H9 (cell line): ENCODE measurements at regions not wholly inside any gene's neighbourhood (a gene's known extent, or its start where the extent isn't known, plus 50 kb on each side); places are given as distances from the start of the nearest gene placed in this dataset.

ENCODE experiments used
- DNase-seq: peaks from one replicate; pipeline ENCODE4 v3.0.0-alpha.2; 2017
- H2AFZ ChIP-seq: one replicate; pipeline ENCODE4 v1.6.1; 2013; ENCODE audit warnings: mild to moderate bottlenecking, low read length, control low read depth, moderate library complexity
- H2AK5ac ChIP-seq: 2 replicates; pipeline ENCODE4 v1.6.1; 2013; ENCODE audit warnings: low read length, control low read depth, mixed read lengths; ENCODE audit not compliant: insufficient read length
- H2BK120ac ChIP-seq: one replicate; pipeline ENCODE4 v1.6.1; 2013; ENCODE audit warnings: low read depth, mild to moderate bottlenecking, low read length, control low read depth, inconsistent platforms; ENCODE audit not compliant: poor library complexity, severe bottlenecking
- H2BK12ac ChIP-seq: 2 replicates; pipeline ENCODE4 v1.6.1; 2013; ENCODE audit warnings: low read length, control low read depth, mixed read lengths, low read depth; ENCODE audit not compliant: insufficient read length
- H2BK15ac ChIP-seq: 2 replicates; pipeline ENCODE4 v1.6.1; 2013; ENCODE audit warnings: low read depth, low read length, control low read depth
- H2BK20ac ChIP-seq: one replicate; pipeline ENCODE4 v1.6.1; 2013; ENCODE audit warnings: low read depth, mild to moderate bottlenecking, low read length, control low read depth, inconsistent platforms; ENCODE audit not compliant: poor library complexity, severe bottlenecking
- H2BK5ac ChIP-seq: 2 replicates; pipeline ENCODE4 v1.6.1; 2013; ENCODE audit warnings: low read length, control low read depth, mixed read lengths; ENCODE audit not compliant: insufficient read length
- H3K14ac ChIP-seq: 2 replicates; pipeline ENCODE4 v1.6.1; 2013; ENCODE audit warnings: low read length, control low read depth; ENCODE audit not compliant: insufficient read depth
- H3K18ac ChIP-seq: 2 replicates; pipeline ENCODE4 v1.6.1; 2013; ENCODE audit warnings: low read depth, mild to moderate bottlenecking, mixed read lengths, low read length, control low read depth; ENCODE audit not compliant: insufficient read length
- H3K23ac ChIP-seq: 2 replicates; pipeline ENCODE4 v1.6.1; 2013; ENCODE audit warnings: low read length, control low read depth, mixed read lengths, low read depth; ENCODE audit not compliant: insufficient read length
- H3K23me2 ChIP-seq: 2 replicates; pipeline ENCODE4 v1.6.1; 2013; ENCODE audit warnings: low read depth, mild to moderate bottlenecking, mixed read lengths, low read length, control low read depth; ENCODE audit not compliant: insufficient read length, poor library complexity, severe bottlenecking
- H3K27ac ChIP-seq: 2 replicates; pipeline ENCODE4 v1.5.1; 2013; ENCODE audit warnings: low read length, control low read depth, mixed read lengths, low read depth; ENCODE audit not compliant: insufficient read length
- H3K27me3 ChIP-seq: 2 replicates; pipeline ENCODE4 v1.6.1; 2013; ENCODE audit warnings: low read length, control low read depth, inconsistent platforms; ENCODE audit not compliant: insufficient read depth
- H3K4ac ChIP-seq: 2 replicates; pipeline ENCODE4 v1.6.1; 2013; ENCODE audit warnings: low read depth, mild to moderate bottlenecking, control low read depth, inconsistent platforms, low read length, moderate library complexity
- H3K4me1 ChIP-seq: 2 replicates; pipeline ENCODE4 v1.6.1; 2013; ENCODE audit warnings: low read length, control low read depth, inconsistent platforms; ENCODE audit not compliant: insufficient read depth
- H3K4me2 ChIP-seq: 2 replicates; pipeline ENCODE4 v1.6.1; 2013; ENCODE audit warnings: low read length, control low read depth, mixed read lengths; ENCODE audit not compliant: insufficient read length, insufficient read depth
- H3K56ac ChIP-seq: 2 replicates; pipeline ENCODE4 v1.6.1; 2013; ENCODE audit warnings: low read depth, mild to moderate bottlenecking, mixed read lengths, low read length, control low read depth; ENCODE audit not compliant: insufficient read length
- H3K79me1 ChIP-seq: 2 replicates; pipeline ENCODE4 v1.6.1; 2013; ENCODE audit warnings: low read depth, mild to moderate bottlenecking, moderate library complexity, low read length, control low read depth, inconsistent platforms; ENCODE audit not compliant: insufficient read depth, poor library complexity, severe bottlenecking
- H3K79me2 ChIP-seq: 2 replicates; pipeline ENCODE4 v1.6.1; 2013; ENCODE audit warnings: low read length, control low read depth, inconsistent platforms; ENCODE audit not compliant: insufficient read depth
- H3K9ac ChIP-seq: 2 replicates; pipeline ENCODE4 v1.6.1; 2013; ENCODE audit warnings: low read length, control low read depth, mixed read lengths; ENCODE audit not compliant: insufficient read length; ENCODE audit errors: extremely low read depth
- H3K9me3 ChIP-seq: one replicate; pipeline ENCODE4 v1.6.1; 2013; ENCODE audit warnings: low read depth, low read length, inconsistent platforms; ENCODE audit not compliant: control insufficient read depth
- H3T11ph ChIP-seq: one replicate; pipeline ENCODE4 v1.6.1; 2013; ENCODE audit warnings: mild to moderate bottlenecking, low read length, control low read depth, inconsistent platforms
- H4K20me1 ChIP-seq: one replicate; pipeline ENCODE4 v1.6.1; 2013; ENCODE audit not compliant: control insufficient read depth, insufficient read length, insufficient read depth
- H4K5ac ChIP-seq: 2 replicates; pipeline ENCODE4 v1.6.1; 2013; ENCODE audit warnings: low read depth, mild to moderate bottlenecking, mixed read lengths, low read length, control low read depth; ENCODE audit not compliant: insufficient read length
- H4K8ac ChIP-seq: replicated peaks from 2 replicates; pipeline ENCODE4 v1.6.1; 2013; ENCODE audit warnings: low read length, control low read depth, mixed read lengths, low read depth; ENCODE audit not compliant: insufficient read length
- H4K91ac ChIP-seq: 2 replicates; pipeline ENCODE4 v1.6.1; 2013; ENCODE audit warnings: low read depth, mild to moderate bottlenecking, moderate library complexity, mixed read lengths, low read length, control low read depth; ENCODE audit not compliant: insufficient read length
- H3K27ac Mint-ChIP-seq, 3 experiments: 2 replicates in 2 of 3; 3 replicates in 1 of 3; pipeline ENCODE4 v1.8.0; 2020 to 2021; ENCODE audit warnings: mixed read lengths in 3 of 3, mild to moderate bottlenecking in 1 of 3, moderate library complexity in 1 of 3
- H3K27me3 Mint-ChIP-seq: 2 replicates; pipeline ENCODE4 v1.8.0; 2021; ENCODE audit warnings: low read depth, mild to moderate bottlenecking, moderate library complexity, mixed read lengths
- H3K36me3 Mint-ChIP-seq, 3 experiments: 2 replicates in 2 of 3; 3 replicates in 1 of 3; pipeline ENCODE4 v1.8.0; 2020 to 2021; ENCODE audit warnings: low read depth in 3 of 3, mixed read lengths in 3 of 3; ENCODE audit not compliant: insufficient read depth in 1 of 3
- H3K4me1 Mint-ChIP-seq, 2 experiments: 2 replicates each; pipeline ENCODE4 v1.8.0; 2020; ENCODE audit warnings: mixed read lengths in 2 of 2
- H3K4me3 Mint-ChIP-seq, 2 experiments: 2 replicates in 1 of 2; 3 replicates in 1 of 2; pipeline ENCODE4 v1.8.0; 2020 to 2021; ENCODE audit warnings: mild to moderate bottlenecking in 2 of 2, mixed read lengths in 2 of 2, moderate library complexity in 1 of 2
- H3K9me3 Mint-ChIP-seq, 2 experiments: 2 replicates in 1 of 2; 3 replicates in 1 of 2; pipeline ENCODE4 v1.8.0; 2020; ENCODE audit warnings: mild to moderate bottlenecking in 2 of 2, mixed read lengths in 2 of 2, moderate library complexity in 1 of 2
- CTCF ChIP-seq: fragments of 200-600 bp; sonication (generic); conservative IDR thresholded peaks from 3 replicates; pipeline ENCODE4 v1.8.0; 2021; ENCODE audit warnings: antibody characterized with exemption, mild to moderate bottlenecking
- WGBS: extraction: QIAGEN DNeasy Blood & Tissue Kit; methylation state at CpG from one replicate; pipeline ENCODE4 v1.1.7; 2013; ENCODE audit warnings: missing lambda C conversion rate, low lambda C conversion rate, mixed read lengths; ENCODE audit not compliant: insufficient read length; ENCODE audit errors: extremely low coverage; 5-methylcytosine and 5-hydroxymethylcytosine counted together

- no peak overlapping the region for H3K14ac ChIP-seq
- H4K20me1 ChIP-seq = no peaks in the 10 kb centered on the region
- H3K79me2 ChIP-seq = no peaks in the 10 kb centered on the region
- WGBS = no CpG with 5 or more reads among the region's 1 CpG
- Mint-ChIP-seq H3K4me3 (no peak overlapping the region), H3K27ac (no peak overlapping the region), H3K27me3 (no peaks in the 10 kb centered on the region; the same call in 1 of the 2 replicates), H3K36me3 (peaks cover 3 to 16% (median 14%) of the 10 kb centered on the region in 3 experiments; a peak in 6 of 7 replicates), H3K9me3 (peaks cover 5 to 16% of the 10 kb centered on the region in 2 experiments; a peak in 3 of 5 replicates), H3K4me1 (peaks cover 10 to 11% of the 10 kb centered on the region in 2 experiments)
- H4K5ac ChIP-seq = no peak overlapping the region
- H3K9me3 ChIP-seq = no peaks in the 10 kb centered on the region
- no peak overlapping the region for H3K18ac ChIP-seq
- no peak overlapping the region for H3K4ac ChIP-seq
- H4K91ac ChIP-seq = no peak overlapping the region
- no peak overlapping the region for H3K56ac ChIP-seq
- H4K8ac ChIP-seq = no peak overlapping the region
- DNase-seq = no peak
- H3K9ac ChIP-seq = no peak overlapping the region
- no peak overlapping the region for H2BK5ac ChIP-seq
- TF ChIP-seq CTCF = no peak
- H3K27me3 ChIP-seq = no peaks in the 10 kb centered on the region
- no peaks in the 10 kb centered on the region for H3K4me1 ChIP-seq
- no peak overlapping the region for H3K27ac ChIP-seq
- H2BK15ac ChIP-seq = no peak overlapping the region
- no peak overlapping the region for H2BK20ac ChIP-seq
- H3K79me1 ChIP-seq = no peaks in the 10 kb centered on the region
- no peak overlapping the region for H3K4me2 ChIP-seq
- no peak overlapping the region for H2BK12ac ChIP-seq
- no peak overlapping the region for H2AK5ac ChIP-seq
- H3K23me2 ChIP-seq = no peaks in the 10 kb centered on the region
- no peak overlapping the region for H3T11ph ChIP-seq
- H2BK120ac ChIP-seq = no peak overlapping the region
- no peak overlapping the region for H2AFZ ChIP-seq
- H3K23ac ChIP-seq = no peak overlapping the region
These were observed 167.8 kb upstream of the PCDH18 start for GRCh38 chr4:137700072-137700471.
